22Rv1 (cell line): ENCODE measurements at regions not wholly inside any gene's neighbourhood (a gene's known extent, or its start where the extent isn't known, plus 50 kb on each side); places are given as distances from the start of the nearest gene placed in this dataset.

Source experiments
- CTCF ChIP-seq: fragments of 450-650 bp; IDR thresholded peaks from 2 replicates; pipeline ENCODE4 v1.5.1; 2017; ENCODE audit warnings: mild to moderate bottlenecking
- ZFX ChIP-seq: fragments of 450-650 bp; IDR thresholded peaks from 2 replicates; pipeline ENCODE4 v1.6.1; 2017; ENCODE audit warnings: antibody characterized with exemption, borderline replicate concordance

- no peak for TF ChIP-seq CTCF
- TF ChIP-seq ZFX: no peak
Observed at GRCh38 chr17:14580499-14580898, 279.6 kb downstream of the HS3ST3B1 start.
